CD4-positive, alpha-beta T cell (primary cell): ENCODE measurements at regions not wholly inside any gene's neighbourhood (a gene's known extent, or its start where the extent isn't known, plus 50 kb on each side); places are given as distances from the start of the nearest gene placed in this dataset.
"Not testable (repeated sequence)": the region's sequence is repeated elsewhere in the genome, so short reads cannot be mapped to it uniquely, and the experiment has no call there.

ENCODE experiments used
- ATAC-seq: fragments of 200-7000 bp; cut with Tn5 transposase; one replicate; pipeline ENCODE4 v1.10.0; 2022; ENCODE audit warnings: mild to moderate bottlenecking; ENCODE audit not compliant: poor library complexity
- CTCF ChIA-PET: fragments of 350-600 bp; sonication (Branson Sonifier 250); formaldehyde crosslinking; loops from one replicate; lab custom pipeline; 2021; ENCODE audit warnings: antibody characterized with exemption, inconsistent platforms; lab: Charles Lee
- POLR2A ChIA-PET: fragments of 350-600 bp; sonication (Branson Sonifier 250); formaldehyde crosslinking; loops from one replicate; lab custom pipeline; 2021; ENCODE audit warnings: antibody characterized with exemption, inconsistent platforms; lab: Charles Lee
- DNase-seq, 14 experiments: peaks; one replicate each; pipeline ENCODE4 v3.0.0-alpha.2; 2013 to 2020; ENCODE audit warnings: mixed read lengths in 2 of 14
- H3K27ac ChIP-seq, 2 donors: one replicate each; pipeline versions ENCODE4 v1.5.1 to v1.7.0; 2013; ENCODE audit warnings: low read length in 2 of 2, low read depth in 1 of 2, mild to moderate bottlenecking in 1 of 2
- H3K27me3 ChIP-seq, 2 experiments: 1 replicate in 1 of 2; 2 replicates in 1 of 2; pipeline versions ENCODE4 v1.6.1 to v1.7.0; 2013; ENCODE audit warnings: low read length in 2 of 2, control low read depth in 1 of 2, mild to moderate bottlenecking in 1 of 2, moderate library complexity in 1 of 2; ENCODE audit not compliant: insufficient read depth in 2 of 2, control insufficient read depth in 1 of 2
- H3K36me3 ChIP-seq: one replicate; pipeline ENCODE4 v1.6.1; 2013; ENCODE audit warnings: low read length, control low read depth; ENCODE audit not compliant: insufficient read depth
- H3K4me1 ChIP-seq: one replicate; pipeline ENCODE4 v1.6.1; 2013; ENCODE audit warnings: low read length, control low read depth; ENCODE audit not compliant: insufficient read depth
- H3K4me3 ChIP-seq: one replicate; pipeline ENCODE4 v1.5.1; 2013; ENCODE audit warnings: mild to moderate bottlenecking, low read length, moderate library complexity
- H3K9me3 ChIP-seq, 2 experiments: 1 replicate in 1 of 2; 2 replicates in 1 of 2; pipeline versions ENCODE4 v1.6.1 to v1.7.0; 2013; ENCODE audit warnings: low read length in 2 of 2, mild to moderate bottlenecking in 2 of 2, control low read depth in 1 of 2, moderate library complexity in 1 of 2; ENCODE audit not compliant: control insufficient read depth in 1 of 2, insufficient read depth in 1 of 2
- H3K27ac Mint-ChIP-seq: one replicate; pipeline ENCODE4 v1.8.0; 2020; ENCODE audit warnings: mixed read lengths
- H3K27me3 Mint-ChIP-seq: one replicate; pipeline ENCODE4 v1.8.0; 2021; ENCODE audit warnings: mixed read lengths
- H3K36me3 Mint-ChIP-seq: one replicate; pipeline ENCODE4 v1.8.0; 2021; ENCODE audit warnings: low read depth, mixed read lengths
- H3K4me1 Mint-ChIP-seq: one replicate; pipeline ENCODE4 v1.8.0; 2021; ENCODE audit warnings: low read depth, mixed read lengths
- H3K4me3 Mint-ChIP-seq: one replicate; pipeline ENCODE4 v1.8.0; 2020; ENCODE audit warnings: mild to moderate bottlenecking, mixed read lengths
- H3K9me3 Mint-ChIP-seq: one replicate; pipeline ENCODE4 v1.8.0; 2020; ENCODE audit warnings: mixed read lengths
- intact Hi-C, 2 experiments: fragments of 100-400 bp; cut with DNase I in 1 of 2; cut with micrococcal nuclease in 1 of 2; formaldehyde crosslinking; loops; one replicate each; pipeline versions ENCODE4 v1.15.1 to v1.9.0; 2023 to 2025; cut with DNase I, micrococcal nuclease
- TF ChIP-seq, protein P1 (sequence below): fragments of 200-600 bp; IDR thresholded peaks from one replicate; pipeline ENCODE4 v1.8.0; 2022; ENCODE audit warnings: antibody characterized with exemption, mild to moderate bottlenecking

GRCh38 chr18:49721981-49722380, 91.4 kb downstream of the ACAA2 start:
- ChIA-PET POLR2A (no interaction called here), CTCF (no interaction called here)
- peaks cover 0 to 4% of the 10 kb centered on the region in 2 experiments for H3K9me3 ChIP-seq
- DNase-seq (no peak), ATAC-seq (no peak)
- Mint-ChIP-seq H3K4me1 (no peaks in the 10 kb centered on the region), H3K27ac (no peak overlapping the region), H3K4me3 (no peak overlapping the region), H3K27me3 (peaks cover 21% of the 10 kb centered on the region), H3K36me3 (no peaks in the 10 kb centered on the region), H3K9me3 (no peaks in the 10 kb centered on the region)
- no peak overlapping the region for H3K27ac ChIP-seq
- no peaks in the 10 kb centered on the region for H3K4me1 ChIP-seq
- H3K27me3 ChIP-seq: peaks cover 0 to 5% of the 10 kb centered on the region in 2 experiments
- no peaks in the 10 kb centered on the region for H3K36me3 ChIP-seq
- intact Hi-C loops: no loop called here
- TF ChIP-seq, protein P1, sequence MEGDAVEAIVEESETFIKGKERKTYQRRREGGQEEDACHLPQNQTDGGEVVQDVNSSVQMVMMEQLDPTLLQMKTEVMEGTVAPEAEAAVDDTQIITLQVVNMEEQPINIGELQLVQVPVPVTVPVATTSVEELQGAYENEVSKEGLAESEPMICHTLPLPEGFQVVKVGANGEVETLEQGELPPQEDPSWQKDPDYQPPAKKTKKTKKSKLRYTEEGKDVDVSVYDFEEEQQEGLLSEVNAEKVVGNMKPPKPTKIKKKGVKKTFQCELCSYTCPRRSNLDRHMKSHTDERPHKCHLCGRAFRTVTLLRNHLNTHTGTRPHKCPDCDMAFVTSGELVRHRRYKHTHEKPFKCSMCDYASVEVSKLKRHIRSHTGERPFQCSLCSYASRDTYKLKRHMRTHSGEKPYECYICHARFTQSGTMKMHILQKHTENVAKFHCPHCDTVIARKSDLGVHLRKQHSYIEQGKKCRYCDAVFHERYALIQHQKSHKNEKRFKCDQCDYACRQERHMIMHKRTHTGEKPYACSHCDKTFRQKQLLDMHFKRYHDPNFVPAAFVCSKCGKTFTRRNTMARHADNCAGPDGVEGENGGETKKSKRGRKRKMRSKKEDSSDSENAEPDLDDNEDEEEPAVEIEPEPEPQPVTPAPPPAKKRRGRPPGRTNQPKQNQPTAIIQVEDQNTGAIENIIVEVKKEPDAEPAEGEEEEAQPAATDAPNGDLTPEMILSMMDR: no peak
- H3K4me3 ChIP-seq: no peak overlapping the region

DNA sequence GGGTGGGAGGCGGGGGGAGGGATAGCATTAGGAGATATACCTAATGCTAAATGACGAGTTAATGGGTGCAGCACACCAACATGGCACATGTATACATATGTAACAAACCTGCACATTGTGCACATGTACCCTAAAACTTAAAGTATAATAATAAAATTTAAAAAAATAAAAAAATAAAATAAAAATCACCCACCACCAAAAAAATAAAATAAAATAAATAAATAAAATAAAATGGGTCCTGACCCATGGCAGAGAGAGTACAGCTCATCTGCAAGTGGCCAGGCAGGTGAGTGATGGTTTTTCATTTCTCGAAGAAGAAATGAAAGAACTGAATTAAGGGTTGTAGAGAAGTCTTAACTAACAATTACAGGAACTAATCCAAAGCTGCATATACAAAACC, 92.4 kb downstream of the ACAA2 start:
- DNase-seq, H3K27ac ChIP-seq, H3K4me1 ChIP-seq, POLR2A ChIA-PET, H3K36me3 Mint-ChIP-seq, H3K36me3 ChIP-seq, H3K4me1 Mint-ChIP-seq, H3K4me3 Mint-ChIP-seq, H3K27ac Mint-ChIP-seq, H3K4me3 ChIP-seq, H3K9me3 Mint-ChIP-seq, H3K9me3 ChIP-seq, ATAC-seq, CTCF ChIA-PET, intact Hi-C loops, H3K27me3 ChIP-seq: not testable (repeated sequence)
- peaks cover 21% of the 10 kb centered on the region for H3K27me3 Mint-ChIP-seq

DNA sequence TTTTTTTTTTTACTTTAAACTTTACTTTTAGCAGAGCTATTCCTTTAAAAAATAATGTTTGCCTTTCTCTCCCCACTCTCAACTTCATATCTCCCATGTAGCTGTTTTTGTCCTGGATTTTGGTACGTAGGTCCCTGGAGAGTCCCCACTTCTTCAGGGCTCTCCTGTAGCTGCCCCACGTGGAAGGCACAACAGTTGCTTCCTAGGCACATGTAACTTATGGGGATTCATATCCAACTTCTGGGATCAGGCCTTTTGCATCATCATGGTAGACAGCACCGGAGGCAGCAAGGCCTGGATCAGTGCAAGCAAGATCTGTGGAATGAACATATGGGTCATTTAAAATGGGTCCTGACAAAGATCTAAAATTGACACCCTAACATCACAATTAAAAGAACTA, 95.7 kb downstream of the ACAA2 start:
- Histone ChIP-seq H3K27me3 (peaks cover 0 to 5% of the 10 kb centered on the region in 2 experiments), H3K4me1 (no peaks in the 10 kb centered on the region), H3K36me3 (no peaks in the 10 kb centered on the region), H3K4me3 (no peak overlapping the region), H3K27ac (no peak overlapping the region), H3K9me3 (peaks cover 0 to 3% of the 10 kb centered on the region in 2 experiments)
- TF ChIP-seq, protein P1: no peak
- Mint-ChIP-seq H3K27ac (no peak overlapping the region), H3K27me3 (peaks cover 21% of the 10 kb centered on the region), H3K4me1 (no peaks in the 10 kb centered on the region), H3K9me3 (no peaks in the 10 kb centered on the region), H3K36me3 (no peaks in the 10 kb centered on the region), H3K4me3 (no peak overlapping the region)
- intact Hi-C loops: no loop called here
- ATAC-seq (no peak), DNase-seq (no peak)
- ChIA-PET POLR2A (no interaction called here), CTCF (no interaction called here)

DNA sequence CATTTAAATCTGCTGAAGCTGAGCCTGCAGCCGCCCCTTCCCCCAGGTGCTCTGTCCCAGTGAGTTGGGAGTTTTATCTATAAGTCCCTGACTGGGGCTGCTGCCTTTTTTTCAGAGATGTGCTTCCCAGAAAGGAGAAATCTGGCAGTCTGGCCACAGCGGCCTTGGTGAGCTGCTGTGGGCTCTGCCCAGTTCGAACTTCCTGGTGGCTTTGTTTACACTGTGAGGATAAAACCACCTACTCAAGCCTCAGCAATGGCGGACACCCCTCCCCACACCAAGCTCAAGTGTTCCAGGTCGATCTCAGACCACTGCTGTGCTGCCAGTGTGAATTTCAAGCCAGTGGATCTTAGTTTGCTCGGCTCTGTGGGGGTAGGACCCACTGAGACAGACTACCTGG, 97.3 kb downstream of the ACAA2 start:
- H3K9me3 Mint-ChIP-seq: no peaks in the 10 kb centered on the region
- H3K4me3 Mint-ChIP-seq: no peak overlapping the region
- no peak overlapping the region for H3K27ac ChIP-seq
- no peaks in the 10 kb centered on the region for H3K4me1 ChIP-seq
- peaks cover 0 to 5% of the 10 kb centered on the region in 2 experiments for H3K27me3 ChIP-seq
- peaks cover 0 to 3% of the 10 kb centered on the region in 2 experiments for H3K9me3 ChIP-seq
- TF ChIP-seq, protein P1: no peak
- no peaks in the 10 kb centered on the region for H3K36me3 ChIP-seq
- DNase-seq: no peak
- H3K27me3 Mint-ChIP-seq: peaks cover 17% of the 10 kb centered on the region
- CTCF ChIA-PET: no interaction called here
- H3K4me3 ChIP-seq: no peak overlapping the region
- H3K36me3 Mint-ChIP-seq: no peaks in the 10 kb centered on the region
- H3K27ac Mint-ChIP-seq: no peak overlapping the region
- intact Hi-C loops: no loop called here
- no peaks in the 10 kb centered on the region for H3K4me1 Mint-ChIP-seq
- POLR2A ChIA-PET: no interaction called here
- ATAC-seq: no peak
